ENCODE measurements at regions not wholly inside any gene's neighbourhood (a gene's known extent, or its start where the extent isn't known, plus 50 kb on each side); places are given as distances from the start of the nearest gene placed in this dataset.
"Not testable (repeated sequence)": the region's sequence is repeated elsewhere in the genome, so short reads cannot be mapped to it uniquely, and the experiment has no call there.

DNA sequence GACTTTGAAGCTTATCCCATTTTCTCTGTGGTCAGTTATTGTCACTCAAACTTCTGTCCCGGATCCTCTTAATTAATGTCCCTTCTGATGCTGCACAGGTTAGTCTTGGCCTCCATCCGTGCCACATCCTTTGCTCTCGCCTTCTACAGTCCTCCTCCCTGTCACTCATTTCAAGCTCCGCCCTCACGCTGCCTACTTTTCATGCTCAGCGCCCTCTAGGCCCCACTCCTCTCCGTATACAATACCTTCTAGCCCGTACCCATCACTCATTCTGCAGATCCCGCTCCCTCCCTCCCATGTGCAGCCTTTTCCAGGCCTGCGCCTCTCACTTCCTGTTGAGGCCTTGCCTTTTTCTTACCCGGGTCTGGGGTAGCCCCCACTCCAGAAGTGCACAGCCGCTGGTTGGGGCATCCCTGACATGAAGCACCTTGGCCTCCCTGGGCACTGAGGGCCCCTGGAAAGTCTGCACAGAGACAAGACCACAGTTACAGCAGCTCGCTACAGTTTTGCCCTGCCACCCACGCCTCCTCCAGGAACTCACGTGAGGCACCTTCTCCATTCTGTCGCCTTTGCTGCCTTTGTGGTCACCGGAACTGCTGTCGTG lies 88.5 kb upstream of the SLC25A48 start (continued):
- no peak for TF ChIP-seq FOXA2 (IDR thresholded peaks at IDR 0.05)

DNA sequence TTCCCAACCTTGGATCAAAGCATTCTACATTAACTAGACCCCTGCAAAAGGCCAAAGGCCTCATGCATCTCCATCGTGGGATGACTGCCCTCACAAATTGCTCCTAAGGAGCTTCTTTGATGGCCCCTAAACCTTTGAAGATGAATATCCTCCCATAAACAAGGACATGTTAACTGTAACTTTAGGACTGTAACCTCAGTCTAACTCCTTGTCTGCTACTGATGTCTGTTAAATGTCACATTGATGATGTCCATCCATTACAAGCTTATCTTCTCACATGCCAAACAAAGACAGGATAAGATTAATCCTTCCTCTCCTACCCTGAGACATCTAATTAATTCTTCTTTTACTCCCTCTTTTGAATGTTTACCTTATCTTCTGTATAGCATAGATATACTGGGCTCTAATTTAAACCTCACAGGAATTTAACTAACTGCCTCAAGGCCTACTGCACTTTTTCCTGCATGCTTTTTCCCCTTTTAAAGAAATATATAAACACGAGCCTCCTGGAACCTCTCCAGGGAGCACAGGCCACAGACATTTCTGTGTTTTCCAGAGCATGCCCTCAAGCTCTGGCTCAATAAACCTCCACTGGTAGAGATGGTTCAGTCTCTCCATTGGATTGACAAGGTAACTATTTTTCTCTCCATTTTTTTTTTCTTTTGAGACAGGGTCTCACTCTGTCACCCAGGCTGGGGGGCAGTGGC lies 90.6 kb upstream of the SLC25A48 start:
- peaks cover 0 to 6% (median 2%) of the 10 kb centered on the region in 4 donors for H3K9me3 ChIP-seq (ENCODE audit: control insufficient read depth in 4 of 4, low read length in 3 of 4)
- H3K36me3 ChIP-seq (ENCODE audit: control insufficient read depth in 4 of 4, insufficient read depth in 3 of 4, low read depth in 1 of 4, low read length in 3 of 4) = no peaks in the 10 kb centered on the region
- WGBS = 49% methylated on average over 2 of the region's 2 CpGs
- H3K4me1 ChIP-seq (ENCODE audit: control insufficient read depth in 4 of 4, insufficient read depth in 4 of 4, low read length in 3 of 4) = peaks cover 0 to 3% (median 0%) of the 10 kb centered on the region in 4 donors
- H3K9ac ChIP-seq (ENCODE audit: low read depth in 1 of 2, low read length in 2 of 2) = no peak overlapping the region
- no peak for DNase-seq (ENCODE audit: low spot score)
- no peaks in the 10 kb centered on the region for H3K27me3 ChIP-seq (ENCODE audit: control insufficient read depth in 4 of 4, insufficient read depth in 4 of 4, low read length in 3 of 4)
- H3K27ac ChIP-seq (ENCODE audit: low read depth in 1 of 2, low read length in 2 of 2) = no peak overlapping the region
- TF ChIP-seq NR2F2 (IDR thresholded peaks at IDR 0.05) = peak; percentile 83
- TF ChIP-seq RXRA (IDR thresholded peaks at IDR 0.05) = peak; percentile 30 to 42
- TF ChIP-seq, protein P1, sequence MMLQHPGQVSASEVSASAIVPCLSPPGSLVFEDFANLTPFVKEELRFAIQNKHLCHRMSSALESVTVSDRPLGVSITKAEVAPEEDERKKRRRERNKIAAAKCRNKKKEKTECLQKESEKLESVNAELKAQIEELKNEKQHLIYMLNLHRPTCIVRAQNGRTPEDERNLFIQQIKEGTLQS (IDR thresholded peaks at IDR 0.05) = no peak
- H3K4me3 ChIP-seq (ENCODE audit: low read depth in 1 of 3, low read length in 3 of 3) = no peak overlapping the region

DNA sequence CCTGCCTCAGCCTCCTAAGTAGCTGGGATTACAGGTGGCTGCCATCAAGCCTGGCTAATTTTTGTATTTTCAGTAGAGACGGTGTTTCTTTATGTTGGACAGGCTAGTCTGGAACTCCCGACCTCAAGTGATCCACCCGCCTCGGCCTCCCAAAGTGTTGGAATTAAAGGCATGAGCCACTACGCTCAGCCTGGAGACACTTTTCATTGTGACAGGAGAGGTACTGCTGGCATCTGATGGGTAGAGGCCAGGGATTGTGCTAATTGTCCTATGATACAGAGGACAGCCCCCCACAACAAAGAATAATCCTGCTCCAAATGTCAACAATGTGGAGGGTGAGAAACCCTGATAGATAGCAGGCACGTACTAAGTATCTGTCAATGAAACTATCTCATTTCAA lies 91.3 kb upstream of the SLC25A48 start:
- H3K4me1 ChIP-seq (ENCODE audit: control insufficient read depth in 4 of 4, insufficient read depth in 4 of 4, low read length in 3 of 4) = peaks cover 0 to 3% (median 0%) of the 10 kb centered on the region in 4 donors
- H3K27me3 ChIP-seq (ENCODE audit: control insufficient read depth in 4 of 4, insufficient read depth in 4 of 4, low read length in 3 of 4) = no peaks in the 10 kb centered on the region
- no peak overlapping the region for H3K9ac ChIP-seq (ENCODE audit: low read depth in 1 of 2, low read length in 2 of 2)
- no peak for DNase-seq (ENCODE audit: low spot score)
- WGBS = 87% methylated on average over 6 of the region's 6 CpGs
- H3K9me3 ChIP-seq (ENCODE audit: control insufficient read depth in 4 of 4, low read length in 3 of 4) = peaks cover 0 to 6% (median 2%) of the 10 kb centered on the region in 4 donors
- H3K4me3 ChIP-seq (ENCODE audit: low read depth in 1 of 3, low read length in 3 of 3) = no peak overlapping the region
- H3K36me3 ChIP-seq (ENCODE audit: control insufficient read depth in 4 of 4, insufficient read depth in 3 of 4, low read depth in 1 of 4, low read length in 3 of 4) = no peaks in the 10 kb centered on the region
- TF ChIP-seq YY1 (IDR thresholded peaks at IDR 0.05) (no peak), HNF4G (IDR thresholded peaks at IDR 0.05) (no peak), NR2F2 (IDR thresholded peaks at IDR 0.05) (no peak), REST (IDR thresholded peaks at IDR 0.05) (no peak), RXRA (IDR thresholded peaks at IDR 0.05) (no peak), GABPA (IDR thresholded peaks at IDR 0.05 in 1 of 2, conservative IDR thresholded peaks at IDR 0.05 in 1 of 2) (no peak), JUND (IDR thresholded peaks at IDR 0.05) (no peak), FOXA1 (IDR thresholded peaks at IDR 0.05) (no peak), HNF4A (conservative IDR thresholded peaks at IDR 0.05) (no peak), TAF1 (conservative IDR thresholded peaks at IDR 0.05) (no peak), MAX (IDR thresholded peaks at IDR 0.05) (no peak), FOXA2 (IDR thresholded peaks at IDR 0.05) (no peak), EGR1 (IDR thresholded peaks at IDR 0.05; ENCODE audit: low read depth in 2 of 2) (no peak), RAD21 (IDR thresholded peaks at IDR 0.05) (no peak), SP1 (IDR thresholded peaks at IDR 0.05) (no peak)
- TF ChIP-seq, protein P1 (IDR thresholded peaks at IDR 0.05) = no peak
- TF ChIP-seq, protein P2, sequence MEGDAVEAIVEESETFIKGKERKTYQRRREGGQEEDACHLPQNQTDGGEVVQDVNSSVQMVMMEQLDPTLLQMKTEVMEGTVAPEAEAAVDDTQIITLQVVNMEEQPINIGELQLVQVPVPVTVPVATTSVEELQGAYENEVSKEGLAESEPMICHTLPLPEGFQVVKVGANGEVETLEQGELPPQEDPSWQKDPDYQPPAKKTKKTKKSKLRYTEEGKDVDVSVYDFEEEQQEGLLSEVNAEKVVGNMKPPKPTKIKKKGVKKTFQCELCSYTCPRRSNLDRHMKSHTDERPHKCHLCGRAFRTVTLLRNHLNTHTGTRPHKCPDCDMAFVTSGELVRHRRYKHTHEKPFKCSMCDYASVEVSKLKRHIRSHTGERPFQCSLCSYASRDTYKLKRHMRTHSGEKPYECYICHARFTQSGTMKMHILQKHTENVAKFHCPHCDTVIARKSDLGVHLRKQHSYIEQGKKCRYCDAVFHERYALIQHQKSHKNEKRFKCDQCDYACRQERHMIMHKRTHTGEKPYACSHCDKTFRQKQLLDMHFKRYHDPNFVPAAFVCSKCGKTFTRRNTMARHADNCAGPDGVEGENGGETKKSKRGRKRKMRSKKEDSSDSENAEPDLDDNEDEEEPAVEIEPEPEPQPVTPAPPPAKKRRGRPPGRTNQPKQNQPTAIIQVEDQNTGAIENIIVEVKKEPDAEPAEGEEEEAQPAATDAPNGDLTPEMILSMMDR (IDR thresholded peaks at IDR 0.05; ENCODE audit: low read depth, low read length, missing input control) = no peak
- TF ChIP-seq, protein P3, sequence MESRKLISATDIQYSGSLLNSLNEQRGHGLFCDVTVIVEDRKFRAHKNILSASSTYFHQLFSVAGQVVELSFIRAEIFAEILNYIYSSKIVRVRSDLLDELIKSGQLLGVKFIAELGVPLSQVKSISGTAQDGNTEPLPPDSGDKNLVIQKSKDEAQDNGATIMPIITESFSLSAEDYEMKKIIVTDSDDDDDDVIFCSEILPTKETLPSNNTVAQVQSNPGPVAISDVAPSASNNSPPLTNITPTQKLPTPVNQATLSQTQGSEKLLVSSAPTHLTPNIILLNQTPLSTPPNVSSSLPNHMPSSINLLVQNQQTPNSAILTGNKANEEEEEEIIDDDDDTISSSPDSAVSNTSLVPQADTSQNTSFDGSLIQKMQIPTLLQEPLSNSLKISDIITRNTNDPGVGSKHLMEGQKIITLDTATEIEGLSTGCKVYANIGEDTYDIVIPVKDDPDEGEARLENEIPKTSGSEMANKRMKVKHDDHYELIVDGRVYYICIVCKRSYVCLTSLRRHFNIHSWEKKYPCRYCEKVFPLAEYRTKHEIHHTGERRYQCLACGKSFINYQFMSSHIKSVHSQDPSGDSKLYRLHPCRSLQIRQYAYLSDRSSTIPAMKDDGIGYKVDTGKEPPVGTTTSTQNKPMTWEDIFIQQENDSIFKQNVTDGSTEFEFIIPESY (IDR thresholded peaks at IDR 0.05) = no peak
- no peak overlapping the region for H3K27ac ChIP-seq (ENCODE audit: low read depth in 1 of 2, low read length in 2 of 2)

GRCh38 chr5:135742240-135742639 lies 92.2 kb upstream of the SLC25A48 start:
- H3K36me3 ChIP-seq (ENCODE audit: control insufficient read depth in 4 of 4, insufficient read depth in 3 of 4, low read depth in 1 of 4, low read length in 3 of 4) = not testable (repeated sequence)

More at GRCh38 chr5:135742240-135742639, 92.2 kb upstream of the SLC25A48 start:
- H3K9ac ChIP-seq (ENCODE audit: low read depth in 1 of 2, low read length in 2 of 2); H3K4me1 ChIP-seq (ENCODE audit: control insufficient read depth in 4 of 4, insufficient read depth in 4 of 4, low read length in 3 of 4); H3K9me3 ChIP-seq (ENCODE audit: control insufficient read depth in 4 of 4, low read length in 3 of 4); H3K27ac ChIP-seq (ENCODE audit: low read depth in 1 of 2, low read length in 2 of 2); H3K4me3 ChIP-seq (ENCODE audit: low read depth in 1 of 3, low read length in 3 of 3); H3K27me3 ChIP-seq (ENCODE audit: control insufficient read depth in 4 of 4, insufficient read depth in 4 of 4, low read length in 3 of 4); DNase-seq (ENCODE audit: low spot score): not testable (repeated sequence)
- 87% methylated on average over 5 of the region's 5 CpGs for WGBS

All from liver (tissue), 8 donors.